PFSK-1 (cell line): ENCODE measurements at regions not wholly inside any gene's neighbourhood (a gene's known extent, or its start where the extent isn't known, plus 50 kb on each side); places are given as distances from the start of the nearest gene placed in this dataset.

Source experiments
- FOXP2 ChIP-seq: optimal IDR thresholded peaks from 2 replicates; pipeline ENCODE3; 2011; ENCODE audit warnings: borderline replicate concordance, control low read depth, inconsistent platforms; ENCODE audit not compliant: insufficient read depth; ENCODE audit errors: extremely low read length, extremely low read depth
- POLR2AphosphoS5 ChIP-seq: IDR thresholded peaks from 2 replicates; pipeline ENCODE4 v1.6.1; 2012; ENCODE audit warnings: low read depth, mild to moderate bottlenecking, control low read depth, low read length, moderate library complexity
- REST ChIP-seq, 2 experiments: IDR thresholded peaks; 2 replicates each; pipeline versions ENCODE4 v1.6.1 to v1.8.0; 2011 to 2012; ENCODE audit warnings: low read depth in 2 of 2, low read length in 2 of 2, control low read depth in 1 of 2, inconsistent platforms in 1 of 2, mild to moderate bottlenecking in 1 of 2, moderate library complexity in 1 of 2; ENCODE audit not compliant: insufficient read depth in 1 of 2
- SIN3A ChIP-seq: IDR thresholded peaks from 2 replicates; pipeline ENCODE4 v1.6.1; 2012; ENCODE audit warnings: mild to moderate bottlenecking, low read length, moderate library complexity, borderline replicate concordance; ENCODE audit not compliant: insufficient read depth
- TAF1 ChIP-seq: IDR thresholded peaks from 2 replicates; pipeline ENCODE4 v1.6.1; 2012; ENCODE audit warnings: low read length, control low read depth, borderline replicate concordance; ENCODE audit not compliant: insufficient read depth

DNA sequence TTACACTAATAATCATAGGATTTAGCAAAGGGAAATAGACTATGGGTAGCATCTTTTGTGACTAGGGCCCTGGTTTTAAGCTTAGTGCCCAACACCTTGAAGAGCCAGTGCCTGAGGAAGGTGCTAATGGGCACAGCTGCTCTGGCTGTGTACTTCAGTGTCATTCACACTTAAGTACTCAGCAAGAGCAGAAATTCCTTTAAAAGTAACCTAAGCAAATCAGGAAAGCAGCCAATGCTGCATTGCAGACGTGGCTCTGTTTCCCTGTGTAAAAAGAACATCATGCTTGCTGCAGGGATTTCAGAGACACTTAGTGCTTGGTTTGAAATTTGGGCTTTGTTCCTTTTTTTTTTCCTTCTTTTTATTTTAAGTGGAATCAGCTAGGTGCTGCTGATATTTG, 505.4 kb downstream of the SUCLG1 start:
- TF ChIP-seq SIN3A: no peak
- no peak for TF ChIP-seq TAF1
- no peak for TF ChIP-seq POLR2AphosphoS5
- no peak for TF ChIP-seq FOXP2
- no peak for TF ChIP-seq REST (IDR thresholded peaks at IDR 0.05; ENCODE audit: insufficient read depth in 1 of 2, low read depth in 2 of 2, low read length in 2 of 2)

DNA sequence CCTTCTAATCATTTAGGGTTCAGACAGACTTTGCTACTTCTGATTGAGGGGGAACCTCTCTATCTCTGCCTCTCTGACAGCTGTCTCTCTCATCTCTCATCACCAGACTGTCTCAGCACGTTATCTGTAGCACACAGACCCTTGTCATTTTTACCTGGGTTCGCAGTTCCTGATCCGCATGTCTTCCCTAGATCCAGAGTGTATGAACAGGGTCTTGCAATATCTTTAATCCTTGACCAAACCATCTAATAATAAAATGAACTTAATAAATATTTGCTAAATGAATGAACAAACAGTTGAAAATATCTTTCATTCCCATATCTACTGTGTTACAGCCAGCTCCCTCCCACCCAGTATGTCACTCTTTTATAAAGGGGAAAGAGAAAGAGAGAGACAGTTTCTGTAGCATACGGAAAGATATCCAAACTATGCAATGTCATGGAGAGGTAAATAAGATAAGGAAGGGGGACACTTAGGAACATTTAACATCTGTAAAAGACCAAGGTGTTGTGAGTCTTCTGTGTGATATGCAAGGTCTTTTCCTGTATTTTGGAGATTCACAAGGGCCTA, 507.6 kb downstream of the SUCLG1 start:
- TF ChIP-seq SIN3A: no peak
- TF ChIP-seq REST (IDR thresholded peaks at IDR 0.05; ENCODE audit: insufficient read depth in 1 of 2, low read depth in 2 of 2, low read length in 2 of 2): no peak
- no peak for TF ChIP-seq TAF1
- TF ChIP-seq POLR2AphosphoS5: no peak

GRCh38 chr2:83949361-83949760, 509.7 kb downstream of the SUCLG1 start:
- no peak for TF ChIP-seq TAF1
- TF ChIP-seq SIN3A: no peak
- TF ChIP-seq REST (IDR thresholded peaks at IDR 0.05; ENCODE audit: insufficient read depth in 1 of 2, low read depth in 2 of 2, low read length in 2 of 2): no peak
- TF ChIP-seq FOXP2: no peak

GRCh38 chr2:83944191-83944590, 514.9 kb downstream of the SUCLG1 start:
- TF ChIP-seq POLR2AphosphoS5 (no peak), SIN3A (no peak), TAF1 (no peak), FOXP2 (no peak), REST (IDR thresholded peaks at IDR 0.05; ENCODE audit: insufficient read depth in 1 of 2, low read depth in 2 of 2, low read length in 2 of 2) (no peak)

GRCh38 chr2:83943265-83943664, 515.8 kb downstream of the SUCLG1 start:
- no peak for TF ChIP-seq TAF1
- TF ChIP-seq FOXP2: no peak
- TF ChIP-seq REST (IDR thresholded peaks at IDR 0.05; ENCODE audit: insufficient read depth in 1 of 2, low read depth in 2 of 2, low read length in 2 of 2): no peak
- no peak for TF ChIP-seq SIN3A
- TF ChIP-seq POLR2AphosphoS5: no peak
